AG04449 (cell line): ENCODE measurements at regions not wholly inside any gene's neighbourhood (a gene's known extent, or its start where the extent isn't known, plus 50 kb on each side); places are given as distances from the start of the nearest gene placed in this dataset.

Experiments
- CTCF ChIA-PET: fragments of 350-600 bp; formaldehyde crosslinking; extraction: SDS; loops from one replicate; lab custom pipeline; 2021; ENCODE audit warnings: antibody characterized with exemption; lab: Yijun Ruan, JAX
- POLR2A ChIA-PET: fragments of 400-600, 350-600 bp; formaldehyde crosslinking; extraction: SDS; loops from one replicate; lab custom pipeline; 2020; ENCODE audit warnings: antibody characterized with exemption, inconsistent platforms; lab: Yijun Ruan, JAX
- DNase-seq: peaks from one replicate; pipeline ENCODE4 v3.0.0-alpha.2; 2010; ENCODE audit warnings: low read depth, low spot score
- H3K4me3 ChIP-seq: 2 replicates; pipeline ENCODE4 v1.5.1; 2011; ENCODE audit warnings: low read depth, mild to moderate bottlenecking, control low read depth, low read length
- TF ChIP-seq, protein P1 (sequence below): IDR thresholded peaks from one replicate; pipeline ENCODE4 v1.5.1; 2011; ENCODE audit warnings: mild to moderate bottlenecking, moderate library complexity, low read length, control low read depth, inconsistent platforms; ENCODE audit not compliant: insufficient read depth; ENCODE audit errors: missing control alignments

DNA sequence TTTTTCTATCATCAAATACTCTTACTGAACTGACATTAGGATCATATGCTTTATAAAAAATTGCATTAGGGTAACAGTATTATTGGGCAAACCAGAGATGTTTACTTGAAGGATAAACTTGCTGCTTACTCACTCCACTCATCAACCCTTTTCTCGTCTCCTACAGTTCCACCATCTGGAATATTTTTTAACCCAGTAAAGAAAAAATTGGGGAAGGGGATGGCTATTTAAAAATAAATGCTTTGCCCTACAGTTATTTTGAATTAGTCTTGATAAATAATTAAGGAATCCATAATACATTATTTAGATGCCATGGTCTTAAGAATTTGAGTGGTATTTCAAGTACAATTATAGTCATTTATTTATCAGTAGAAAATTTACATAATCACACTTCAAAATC, 225.8 kb downstream of the MEF2C start:
- DNase-seq = no peak
- H3K4me3 ChIP-seq = no peak overlapping the region
- CTCF ChIA-PET = interaction anchor here (4.2 kb wide), 1 partner anchor 23 kb away, joined by 17 read pairs; no protein-coding TSS in a partner anchor
- POLR2A ChIA-PET = no interaction called here
- TF ChIP-seq, protein P1, sequence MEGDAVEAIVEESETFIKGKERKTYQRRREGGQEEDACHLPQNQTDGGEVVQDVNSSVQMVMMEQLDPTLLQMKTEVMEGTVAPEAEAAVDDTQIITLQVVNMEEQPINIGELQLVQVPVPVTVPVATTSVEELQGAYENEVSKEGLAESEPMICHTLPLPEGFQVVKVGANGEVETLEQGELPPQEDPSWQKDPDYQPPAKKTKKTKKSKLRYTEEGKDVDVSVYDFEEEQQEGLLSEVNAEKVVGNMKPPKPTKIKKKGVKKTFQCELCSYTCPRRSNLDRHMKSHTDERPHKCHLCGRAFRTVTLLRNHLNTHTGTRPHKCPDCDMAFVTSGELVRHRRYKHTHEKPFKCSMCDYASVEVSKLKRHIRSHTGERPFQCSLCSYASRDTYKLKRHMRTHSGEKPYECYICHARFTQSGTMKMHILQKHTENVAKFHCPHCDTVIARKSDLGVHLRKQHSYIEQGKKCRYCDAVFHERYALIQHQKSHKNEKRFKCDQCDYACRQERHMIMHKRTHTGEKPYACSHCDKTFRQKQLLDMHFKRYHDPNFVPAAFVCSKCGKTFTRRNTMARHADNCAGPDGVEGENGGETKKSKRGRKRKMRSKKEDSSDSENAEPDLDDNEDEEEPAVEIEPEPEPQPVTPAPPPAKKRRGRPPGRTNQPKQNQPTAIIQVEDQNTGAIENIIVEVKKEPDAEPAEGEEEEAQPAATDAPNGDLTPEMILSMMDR = no peak

DNA sequence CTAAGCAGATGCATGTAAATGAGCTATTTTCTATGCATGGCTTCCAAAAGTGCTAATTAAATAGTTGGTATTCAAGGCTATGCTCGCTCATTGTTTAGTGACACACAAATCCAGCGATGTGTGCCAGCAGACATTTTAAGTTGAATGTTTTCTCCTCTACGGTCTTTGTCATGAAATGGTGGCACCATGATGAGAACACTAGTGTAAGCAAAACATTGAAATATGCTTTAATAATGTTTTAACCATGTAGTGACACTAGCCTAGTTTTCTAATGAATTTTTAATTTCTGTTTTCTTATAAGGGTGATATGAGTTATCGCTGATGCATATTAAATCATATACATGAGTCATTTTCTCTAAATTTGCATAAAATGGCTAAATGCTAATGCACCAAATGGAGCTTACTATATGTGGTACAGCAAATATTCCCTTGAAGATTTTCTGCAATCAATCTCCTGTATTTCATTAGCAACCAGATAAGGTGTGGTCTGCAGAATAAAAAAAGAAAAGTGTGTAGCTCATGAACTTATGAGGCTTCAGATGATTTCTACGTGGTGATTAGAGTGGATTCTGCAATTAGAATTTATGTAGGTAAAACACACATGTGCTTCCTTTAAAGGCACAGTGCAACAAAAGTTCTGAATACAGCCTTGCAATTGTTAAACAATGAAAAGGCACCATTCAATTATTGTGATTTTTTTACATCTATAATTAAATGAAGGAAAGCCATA, 226.6 kb downstream of the MEF2C start:
- CTCF ChIA-PET = no interaction called here
- POLR2A ChIA-PET = no interaction called here
- H3K4me3 ChIP-seq = no peak overlapping the region
- TF ChIP-seq, protein P1 = no peak
- no peak for DNase-seq

DNA sequence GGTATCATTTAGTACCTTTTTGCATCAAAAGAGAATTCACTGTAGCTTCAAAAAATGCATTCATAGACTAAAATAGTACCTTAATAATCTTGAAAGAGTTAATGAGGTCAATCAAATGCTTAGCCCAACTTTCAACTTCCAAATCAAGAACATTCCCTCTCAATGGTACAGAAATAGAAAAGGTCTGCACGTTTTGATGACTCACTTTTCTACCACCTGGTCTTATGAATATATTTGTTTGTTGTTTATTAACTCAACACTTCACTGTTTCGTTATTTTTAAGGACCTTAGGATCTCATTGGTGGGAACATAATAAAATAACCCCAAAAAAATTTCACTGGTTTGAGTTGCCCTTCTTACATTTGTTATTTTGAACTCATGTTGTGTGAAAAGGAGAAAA, 229.5 kb downstream of the MEF2C start:
- CTCF ChIA-PET = no interaction called here
- TF ChIP-seq, protein P1 = no peak
- DNase-seq = no peak
- POLR2A ChIA-PET = no interaction called here
- H3K4me3 ChIP-seq = no peak overlapping the region

DNA sequence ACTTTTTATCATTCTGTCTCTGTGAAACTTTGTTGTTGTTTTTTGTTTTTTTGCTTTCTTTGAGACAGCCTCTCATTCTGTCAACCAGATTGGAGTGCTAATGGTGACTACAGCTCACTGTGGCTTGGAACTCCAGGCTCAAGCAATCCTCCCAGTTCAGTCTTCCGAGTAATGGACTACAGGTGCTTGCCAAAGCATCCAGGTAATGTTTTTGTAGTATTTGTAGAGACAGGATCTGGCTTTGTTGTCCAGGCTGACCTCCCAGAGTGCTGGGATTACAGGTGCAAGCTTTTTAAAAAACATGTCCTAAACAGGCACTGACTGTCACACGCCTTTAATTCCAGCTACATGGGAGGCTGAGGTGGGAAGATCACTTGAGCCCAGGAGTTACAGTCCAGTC, 235.1 kb downstream of the MEF2C start:
- POLR2A ChIA-PET = no interaction called here
- CTCF ChIA-PET = no interaction called here
- TF ChIP-seq, protein P1 = no peak

DNA sequence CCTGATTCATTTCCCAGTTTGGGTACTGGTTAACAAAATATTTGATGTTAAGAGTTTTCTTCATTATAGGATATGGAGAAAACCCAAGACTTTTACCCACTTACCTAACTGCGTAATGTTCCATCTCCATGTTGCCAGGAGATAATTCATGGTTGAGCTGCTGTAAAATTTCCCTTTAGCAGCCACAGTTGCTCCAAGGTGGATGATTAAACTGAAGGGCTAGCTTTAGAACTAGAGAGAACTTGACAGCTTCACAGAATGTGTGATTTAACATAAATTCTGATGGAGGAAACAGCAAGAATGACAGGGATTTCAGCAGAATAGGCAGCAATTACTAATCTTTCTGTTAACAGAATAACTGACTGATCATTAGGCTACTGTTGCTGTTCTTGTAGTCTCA, 236.1 kb downstream of the MEF2C start:
- H3K4me3 ChIP-seq = no peak overlapping the region
- ChIA-PET POLR2A (no interaction called here), CTCF (no interaction called here)
- TF ChIP-seq, protein P1 = no peak
- DNase-seq = no peak

More for the DNA sequence above, 235.1 kb downstream of the MEF2C start:
- H3K4me3 ChIP-seq = no peak overlapping the region
- no peak for DNase-seq

DNA sequence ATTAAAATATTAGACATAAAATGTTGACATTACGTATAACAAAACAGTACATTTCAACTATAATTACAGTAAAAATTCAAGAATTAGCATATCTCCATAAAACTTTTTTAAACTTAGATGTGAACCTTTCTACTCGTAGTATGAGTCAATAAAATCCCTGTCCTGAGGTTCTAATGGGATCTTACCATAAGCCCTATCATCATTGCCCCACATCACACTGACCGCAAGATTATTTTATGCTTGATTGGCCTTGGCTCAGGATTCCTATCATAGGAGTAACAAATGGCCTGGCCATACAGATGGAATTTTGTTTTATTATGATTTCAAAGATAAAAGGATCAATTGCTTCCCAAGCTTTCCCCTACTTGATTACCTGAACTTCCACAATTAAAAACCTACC, 238.3 kb downstream of the MEF2C start:
- DNase-seq = no peak
- ChIA-PET POLR2A (no interaction called here), CTCF (no interaction called here)
- H3K4me3 ChIP-seq = no peak overlapping the region
- TF ChIP-seq, protein P1 = no peak
